ENCODE measurements at regions not wholly inside any gene's neighbourhood (a gene's known extent, or its start where the extent isn't known, plus 50 kb on each side); places are given as distances from the start of the nearest gene placed in this dataset.

- TF ChIP-seq CTCF (IDR thresholded peaks at IDR 0.05; ENCODE audit: insufficient read depth, low read depth, low read length), result no peak
- no peak for DNase-seq (ENCODE audit: low read depth)
- H3K4me3 ChIP-seq (ENCODE audit: low read depth, low read length), result no peak overlapping the region
Observed at GRCh38 chr15:88323468-88323867, 66.9 kb upstream of the NTRK3 start.

GRCh38 chr15:88322461-88322860 is 65.9 kb upstream of the NTRK3 start:
- no peak for TF ChIP-seq CTCF (IDR thresholded peaks at IDR 0.05; ENCODE audit: insufficient read depth, low read depth, low read length)
- DNase-seq (ENCODE audit: low read depth), result no peak
- no peak overlapping the region for H3K4me3 ChIP-seq (ENCODE audit: low read depth, low read length)

- no peak for TF ChIP-seq CTCF (IDR thresholded peaks at IDR 0.05; ENCODE audit: insufficient read depth, low read depth, low read length)
- H3K4me3 ChIP-seq (ENCODE audit: low read depth, low read length), result no peak overlapping the region
- no peak for DNase-seq (ENCODE audit: low read depth)
Observed at GRCh38 chr15:88321271-88321670, 64.7 kb upstream of the NTRK3 start.

GRCh38 chr15:88316586-88316985 is 60.0 kb upstream of the NTRK3 start:
- DNase-seq (ENCODE audit: low read depth), result no peak
- no peak for TF ChIP-seq CTCF (IDR thresholded peaks at IDR 0.05; ENCODE audit: insufficient read depth, low read depth, low read length)
- no peak overlapping the region for H3K4me3 ChIP-seq (ENCODE audit: low read depth, low read length)

- H3K4me3 ChIP-seq (ENCODE audit: low read depth, low read length), result no peak overlapping the region
- no peak for DNase-seq (ENCODE audit: low read depth)
- TF ChIP-seq CTCF (IDR thresholded peaks at IDR 0.05; ENCODE audit: insufficient read depth, low read depth, low read length), result no peak
Observed at GRCh38 chr15:88315221-88315878, 58.8 kb upstream of the NTRK3 start.

GRCh38 chr15:88312941-88313579 is 56.5 kb upstream of the NTRK3 start:
- H3K4me3 ChIP-seq (ENCODE audit: low read depth, low read length), result no peak overlapping the region
- no peak for TF ChIP-seq CTCF (IDR thresholded peaks at IDR 0.05; ENCODE audit: insufficient read depth, low read depth, low read length)
- no peak for DNase-seq (ENCODE audit: low read depth)

Measured in fibroblast of villous mesenchyme (primary cell).